GM21528 (cell line): ENCODE measurements at regions not wholly inside any gene's neighbourhood (a gene's known extent, or its start where the extent isn't known, plus 50 kb on each side); places are given as distances from the start of the nearest gene placed in this dataset.
"Not testable (repeated sequence)": the region's sequence is repeated elsewhere in the genome, so short reads cannot be mapped to it uniquely, and the experiment has no call there.

Experiments
- ATAC-seq: cut with Tn5 transposase; IDR thresholded peaks from one replicate; pipeline ENCODE4 v1.9.1; 2021; ENCODE audit warnings: mild to moderate bottlenecking, moderate library complexity; ENCODE audit not compliant: unreplicated experiment, low FRiP score

DNA sequence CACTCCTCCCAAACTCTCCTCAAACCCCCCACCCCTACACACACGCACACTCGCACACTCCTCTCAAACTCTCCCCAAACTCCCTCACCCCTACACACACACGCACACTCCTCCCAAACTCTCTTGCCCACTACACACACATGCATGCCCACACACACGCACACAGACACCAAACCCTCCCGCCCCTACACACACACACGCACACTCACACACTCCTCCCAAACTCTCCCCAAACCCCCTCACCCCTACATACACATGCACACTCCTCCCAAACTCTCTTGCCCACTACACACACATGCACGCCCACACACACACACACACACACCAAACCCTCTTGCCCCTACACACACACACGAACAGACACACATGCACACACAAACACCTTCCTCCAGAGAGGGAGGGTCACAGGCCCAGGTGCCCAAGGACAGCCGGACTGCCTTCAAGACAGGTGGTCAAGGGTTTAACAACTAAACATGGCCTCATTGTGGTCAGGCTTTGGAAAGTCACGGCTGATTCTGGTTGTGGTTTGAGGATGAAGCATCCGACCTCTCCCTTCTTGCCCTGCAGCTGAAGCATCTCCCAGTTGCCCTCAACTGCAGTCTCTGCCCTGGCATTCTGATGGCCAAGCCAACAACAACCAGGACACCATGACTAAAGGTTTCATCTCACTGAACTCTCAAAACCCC is 72.3 kb upstream of the SNTG2 start:
- no peak for ATAC-seq

GRCh38 chr2:877747-878146 is 72.9 kb upstream of the SNTG2 start:
- ATAC-seq: no peak

GRCh38 chr2:875687-876615 is 74.7 kb upstream of the SNTG2 start:
- no peak for ATAC-seq

GRCh38 chr2:873651-874580 is 76.7 kb upstream of the SNTG2 start:
- no peak for ATAC-seq

- ATAC-seq: no peak
Observed at GRCh38 chr2:873027-873426, 77.6 kb upstream of the SNTG2 start.

DNA sequence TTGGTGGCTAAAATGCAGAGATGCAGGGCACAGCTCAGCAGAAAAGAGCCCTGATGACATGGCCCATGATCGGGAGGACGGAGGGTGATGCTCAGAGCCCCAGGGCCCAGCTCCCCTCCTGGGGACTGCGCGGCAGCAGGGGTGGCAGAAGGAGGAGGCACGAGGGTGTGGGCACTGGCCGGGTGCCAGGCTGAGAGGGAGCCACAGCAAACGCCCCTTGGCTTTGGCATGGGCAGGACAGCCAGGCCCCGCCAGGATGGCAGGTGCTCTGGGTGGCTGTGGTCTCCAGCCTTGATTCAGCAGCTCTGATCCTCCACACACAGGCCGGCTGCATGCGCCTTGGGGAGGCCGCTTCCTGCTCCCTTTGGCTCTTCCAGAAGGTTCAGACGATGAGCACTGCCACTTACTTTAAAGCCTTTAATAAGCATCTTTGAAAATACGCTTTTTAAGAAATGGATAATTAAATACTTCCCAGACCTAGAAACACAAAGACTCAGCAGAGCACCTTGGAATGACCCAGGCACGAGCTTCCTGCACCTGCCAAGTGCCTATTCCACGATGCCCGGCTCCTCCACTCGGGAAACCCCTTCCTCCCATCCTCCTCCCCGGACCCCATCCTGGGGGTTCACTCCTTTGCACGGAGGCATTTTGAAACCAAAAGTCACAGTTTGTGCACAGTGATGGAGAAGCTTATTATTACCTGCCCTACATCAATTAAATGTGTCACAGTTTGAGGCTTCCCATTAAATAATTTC is 78.5 kb upstream of the SNTG2 start:
- no peak for ATAC-seq

DNA sequence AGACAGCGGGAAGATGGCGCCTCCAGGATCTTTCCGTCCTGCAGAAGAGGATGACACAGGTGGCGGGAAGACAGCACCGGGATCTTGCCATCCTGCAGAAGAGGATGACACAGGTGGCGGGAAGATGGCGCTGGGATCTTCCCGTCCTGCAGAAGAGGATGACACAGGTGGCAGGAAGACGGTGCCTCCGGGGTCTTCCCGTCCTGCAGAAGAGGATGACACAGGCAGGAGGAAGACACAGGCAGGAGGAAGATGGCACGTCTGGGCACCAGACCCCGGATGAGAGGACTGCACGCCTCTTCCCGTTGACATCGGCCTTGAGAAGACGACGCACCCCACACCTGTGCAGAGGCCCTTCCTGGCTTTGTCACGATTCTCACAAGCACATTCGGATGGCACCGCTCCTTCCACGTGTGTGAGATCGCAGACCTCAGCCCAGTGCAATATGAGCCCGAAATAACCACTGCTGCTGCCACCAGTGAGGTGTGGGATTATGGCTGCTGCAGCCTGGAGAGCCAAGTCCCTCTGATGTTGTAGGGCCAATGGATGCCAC is 79.4 kb upstream of the SNTG2 start:
- ATAC-seq: no peak

- no peak for ATAC-seq
Observed at GRCh38 chr2:870426-870825, 80.2 kb upstream of the SNTG2 start.

DNA sequence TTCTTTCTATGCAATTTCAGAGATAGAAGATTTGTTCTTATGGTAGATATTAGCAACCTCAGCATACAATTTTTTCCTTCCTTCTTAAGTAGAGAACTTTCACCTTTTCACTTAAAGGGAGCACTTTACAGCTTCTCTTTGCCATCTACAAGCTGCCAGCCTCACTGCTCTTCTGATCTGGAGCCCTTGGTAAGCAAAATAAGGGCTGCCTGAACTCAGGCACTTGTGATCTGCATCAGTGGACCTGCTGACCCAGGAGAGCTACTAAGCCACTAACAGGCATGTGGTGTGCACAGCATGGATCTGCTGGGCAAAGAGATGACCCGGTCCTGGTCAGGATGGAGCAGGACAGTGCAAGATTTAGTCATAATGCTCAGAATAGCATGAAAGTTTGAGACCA is 80.8 kb upstream of the SNTG2 start:
- no peak for ATAC-seq

GRCh38 chr2:869357-869871 is 81.2 kb upstream of the SNTG2 start:
- ATAC-seq: no peak

- not testable (repeated sequence) for ATAC-seq
Observed at GRCh38 chr2:868857-869256, 81.8 kb upstream of the SNTG2 start.

- ATAC-seq: no peak
Observed at GRCh38 chr2:867296-867695, 83.4 kb upstream of the SNTG2 start.

GRCh38 chr2:866887-867286 is 83.8 kb upstream of the SNTG2 start:
- ATAC-seq: no peak

DNA sequence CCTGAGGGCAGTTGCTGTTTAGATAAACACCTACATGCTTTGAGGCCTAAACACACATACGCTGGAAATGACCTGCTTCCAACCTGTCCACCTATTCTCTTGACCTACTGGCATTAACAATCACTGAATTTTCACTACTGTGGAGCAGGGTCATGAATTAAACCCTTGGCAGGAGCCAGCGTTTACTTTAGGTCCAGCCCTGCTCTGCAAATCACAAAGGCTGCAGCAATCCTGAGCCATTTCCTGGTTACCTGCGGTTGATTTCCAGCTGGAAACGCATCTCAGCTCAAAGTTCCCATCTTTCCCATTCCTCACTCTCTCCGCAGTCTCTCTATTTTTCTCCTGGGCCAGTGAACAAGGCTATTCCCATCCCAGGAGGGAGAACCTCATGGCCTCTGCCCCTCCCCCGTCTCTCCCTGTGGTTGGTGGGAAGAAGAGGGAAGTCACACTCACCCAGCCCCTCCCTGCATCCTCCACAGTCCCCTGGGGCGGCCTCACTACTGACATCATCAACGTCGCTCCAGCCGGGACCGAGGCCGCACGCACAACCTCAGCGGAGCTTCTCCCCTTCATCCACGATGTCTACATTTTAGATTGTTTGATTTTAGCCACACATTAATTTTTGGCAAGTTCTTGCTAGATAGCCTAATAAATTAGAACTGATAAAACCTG is 84.5 kb upstream of the SNTG2 start:
- no peak for ATAC-seq

GRCh38 chr2:864501-865106 is 86.0 kb upstream of the SNTG2 start:
- ATAC-seq: no peak

DNA sequence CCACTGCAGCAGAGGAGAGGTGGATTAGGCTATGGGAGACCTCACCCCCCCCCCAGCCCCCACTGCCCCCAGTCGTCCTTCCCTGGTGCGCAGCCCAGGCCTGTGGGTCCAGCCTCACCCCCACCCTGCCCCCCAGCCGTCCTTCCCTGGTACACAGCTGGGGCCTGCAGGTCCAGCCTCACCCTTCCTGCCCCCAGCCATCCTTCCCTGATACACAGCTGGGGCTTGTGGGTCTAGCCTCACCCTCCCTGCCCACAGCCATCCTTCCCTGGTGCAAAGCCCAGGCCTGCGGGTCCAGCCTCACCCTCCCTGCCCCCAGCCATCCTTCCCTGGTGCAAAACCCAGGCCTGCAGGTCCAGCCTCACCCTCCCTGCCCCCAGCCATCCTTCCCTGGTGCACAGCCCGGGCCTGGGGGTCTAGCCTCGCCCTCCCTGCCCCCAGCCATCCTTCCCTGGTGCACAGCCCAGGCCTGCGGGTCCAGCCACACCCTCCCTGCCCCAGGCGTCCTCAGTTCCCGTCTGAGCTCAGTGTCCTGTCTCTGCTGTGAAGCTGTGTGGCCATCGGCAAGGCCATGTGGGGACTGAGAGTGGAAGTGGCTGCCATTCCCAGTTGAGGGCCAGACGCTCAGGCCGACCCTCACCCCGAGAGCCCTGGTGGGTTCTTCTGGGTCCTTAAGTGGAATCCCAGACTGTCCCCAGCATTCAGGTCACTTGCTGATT is 86.8 kb upstream of the SNTG2 start:
- no peak for ATAC-seq

DNA sequence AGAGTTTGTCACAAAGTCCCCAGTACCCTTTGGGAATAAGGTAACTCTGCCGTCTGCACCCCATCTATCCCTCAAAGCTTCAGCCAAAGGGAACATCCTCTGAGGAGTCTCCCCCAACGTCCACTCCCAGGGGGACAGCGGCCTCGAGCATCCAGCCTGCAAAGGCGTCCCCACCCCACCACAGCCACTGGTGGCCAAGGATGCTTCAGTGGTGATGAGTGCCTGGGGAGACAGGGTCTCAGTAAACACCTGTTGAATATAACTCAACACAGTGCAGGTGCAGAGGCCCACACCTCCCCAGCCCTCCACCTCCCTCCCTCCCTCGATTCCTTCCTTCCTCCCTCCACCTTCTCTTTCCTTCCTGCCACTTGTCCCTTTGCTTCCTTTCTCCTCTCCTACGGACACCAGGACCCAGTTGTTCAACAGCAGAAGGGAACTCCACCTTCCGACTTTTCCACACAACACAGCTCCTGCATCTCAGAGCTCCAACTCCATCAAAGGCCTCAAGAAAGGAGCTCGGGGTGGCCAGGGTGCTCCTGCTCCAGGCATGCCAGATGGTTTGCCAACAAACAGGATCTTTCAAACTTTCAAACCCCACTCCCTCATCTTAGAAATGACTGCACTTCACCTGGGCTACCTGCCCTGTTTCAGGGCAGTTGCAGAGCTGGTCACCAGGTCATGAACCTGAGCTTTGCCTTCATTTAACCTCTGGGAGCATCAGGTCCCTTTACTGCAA is 87.8 kb upstream of the SNTG2 start:
- no peak for ATAC-seq
